GM21825 (cell line): ENCODE measurements at regions not wholly inside any gene's neighbourhood (a gene's known extent, or its start where the extent isn't known, plus 50 kb on each side); places are given as distances from the start of the nearest gene placed in this dataset.
"Not testable (repeated sequence)": the region's sequence is repeated elsewhere in the genome, so short reads cannot be mapped to it uniquely, and the experiment has no call there.

Experiments
- ATAC-seq: cut with Tn5 transposase; IDR thresholded peaks from one replicate; pipeline ENCODE4 v1.9.1; 2021; ENCODE audit warnings: mild to moderate bottlenecking, moderate library complexity; ENCODE audit not compliant: unreplicated experiment

DNA sequence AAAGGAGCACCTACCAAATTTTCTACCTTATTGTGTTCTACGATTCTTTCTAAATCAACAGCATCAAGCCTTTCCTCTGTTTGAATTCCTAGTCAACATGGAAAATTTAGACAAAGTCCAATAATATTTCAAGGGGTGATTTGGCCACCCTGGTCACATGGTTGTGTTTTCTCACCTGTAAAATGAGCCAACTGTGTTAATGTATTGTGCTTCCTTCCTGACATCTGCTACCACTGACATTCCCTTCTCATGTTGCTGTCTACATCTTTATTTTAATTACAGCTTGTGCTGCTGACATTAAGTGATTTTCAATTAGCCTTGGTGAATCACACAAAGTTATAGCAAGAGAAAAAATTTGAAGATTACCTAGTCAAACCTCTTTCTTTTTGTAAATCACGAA, 83.0 kb upstream of the NPSR1 start:
- ATAC-seq = no peak

- not testable (repeated sequence) for ATAC-seq
Observed at GRCh38 chr7:34577934-34578333, 80.1 kb upstream of the NPSR1 start.

DNA sequence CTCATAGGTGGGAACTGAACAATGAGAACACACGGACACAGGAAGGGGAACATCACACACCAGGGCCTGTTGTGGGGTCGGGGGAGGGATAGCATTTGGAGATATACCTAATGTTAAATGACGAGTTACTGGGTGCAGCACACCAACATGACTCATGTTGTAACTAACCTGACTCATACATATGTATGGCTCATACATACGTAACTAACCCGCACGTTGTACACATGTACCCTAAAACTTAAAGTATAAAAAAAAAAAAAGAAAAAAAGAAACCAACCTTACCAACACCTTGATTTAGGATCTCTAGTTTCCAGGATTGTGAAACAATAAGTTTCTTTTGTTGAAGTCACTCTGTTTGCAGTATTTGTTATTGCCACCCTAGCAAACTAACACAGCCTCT, 76.3 kb upstream of the NPSR1 start:
- not testable (repeated sequence) for ATAC-seq

- ATAC-seq = no peak
Observed at GRCh38 chr7:34584526-34584925, 73.5 kb upstream of the NPSR1 start.

GRCh38 chr7:34596887-34597286, 61.1 kb upstream of the NPSR1 start:
- ATAC-seq = no peak

DNA sequence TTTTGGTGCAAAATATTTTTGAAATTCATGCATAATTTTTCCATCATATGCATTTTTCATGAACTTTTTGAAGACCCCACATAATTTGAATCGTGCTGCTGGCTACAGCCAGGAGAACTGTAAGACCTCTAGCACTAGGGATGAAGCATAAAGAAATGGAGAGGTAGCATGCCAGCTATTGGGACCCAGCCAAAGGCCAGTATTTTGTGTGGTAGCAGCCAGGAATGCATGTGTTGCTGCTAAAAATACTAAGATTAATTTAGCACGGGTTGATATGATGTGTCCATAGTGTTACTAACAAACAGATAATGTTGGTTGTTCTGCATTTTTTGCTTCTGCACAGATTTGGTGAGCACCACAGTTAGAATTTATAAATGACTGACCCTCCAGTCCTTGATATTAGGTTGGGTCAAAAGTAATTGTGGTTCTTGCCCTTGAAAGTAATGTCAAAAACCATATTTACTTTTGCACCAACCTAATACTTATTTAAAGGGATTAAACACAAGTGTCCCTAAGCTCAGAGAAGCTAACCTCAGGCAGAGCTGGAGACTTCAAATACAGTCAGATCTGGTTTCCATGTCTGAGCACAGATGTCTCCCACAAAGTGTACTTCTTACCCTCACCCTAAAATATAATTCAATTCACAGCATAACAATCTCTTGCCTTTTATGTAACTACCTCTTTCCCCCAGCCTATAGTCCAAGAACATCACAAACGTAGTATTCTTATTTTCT, 54.1 kb upstream of the NPSR1 start:
- no peak for ATAC-seq
